CD4-positive, alpha-beta T cell treated with Interleukin-10 for 1 hour (primary cell): ENCODE measurements at regions not wholly inside any gene's neighbourhood (a gene's known extent, or its start where the extent isn't known, plus 50 kb on each side); places are given as distances from the start of the nearest gene placed in this dataset.
"Not testable (repeated sequence)": the region's sequence is repeated elsewhere in the genome, so short reads cannot be mapped to it uniquely, and the experiment has no call there.

Source experiments
- DNase-seq: peaks from one replicate; pipeline ENCODE4 v3.0.0-alpha.2; 2020

DNA sequence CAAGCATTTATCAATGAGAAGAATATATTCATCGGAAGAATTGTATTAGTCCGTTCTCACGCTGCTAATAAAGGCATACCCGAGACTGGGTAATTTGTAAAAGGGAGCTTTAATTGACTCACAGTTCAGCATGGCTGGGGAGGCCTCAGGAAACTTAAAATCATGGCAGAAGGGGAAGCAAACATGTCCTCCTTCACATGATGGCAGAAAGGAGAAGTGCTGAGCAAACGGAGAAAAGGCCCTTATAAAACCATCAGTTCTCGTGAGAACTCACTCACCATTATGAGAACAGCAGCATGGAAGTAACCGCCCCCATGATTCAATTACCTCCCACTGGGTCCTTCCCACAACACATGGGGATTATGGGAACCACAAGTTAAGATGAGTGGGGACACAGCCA, 1688.2 kb downstream of the SPATA31A7 start:
- DNase-seq, result not testable (repeated sequence)

GRCh38 chr9:62880453-62880852, 1690.6 kb downstream of the SPATA31A7 start:
- not testable (repeated sequence) for DNase-seq

- DNase-seq, result not testable (repeated sequence)
Observed at GRCh38 chr9:62880971-62881370, 1691.1 kb downstream of the SPATA31A7 start.

GRCh38 chr9:62881811-62882210, 1692.0 kb downstream of the SPATA31A7 start:
- DNase-seq, result not testable (repeated sequence)

- DNase-seq, result not testable (repeated sequence)
Observed at GRCh38 chr9:62882717-62883116, 1692.9 kb downstream of the SPATA31A7 start.

DNA sequence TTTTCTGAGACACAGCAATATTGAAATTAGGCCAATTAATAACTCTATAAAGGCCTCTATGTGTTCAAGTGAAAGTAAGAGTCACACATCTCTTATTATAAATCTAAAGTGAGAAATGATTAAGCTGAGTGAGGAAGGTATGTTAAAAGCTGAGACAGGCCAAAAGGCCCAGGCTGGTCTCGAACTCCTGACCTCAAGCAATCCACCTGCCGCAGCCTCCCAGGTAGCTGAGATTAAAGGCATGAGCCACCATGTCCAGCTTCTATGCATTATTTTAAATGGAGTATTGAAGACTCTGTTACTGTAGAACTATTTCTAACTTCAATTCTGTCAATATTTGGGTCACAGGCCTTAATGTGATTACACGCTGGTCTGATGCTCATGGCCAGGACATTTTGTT, 1706.9 kb downstream of the SPATA31A7 start:
- DNase-seq, result not testable (repeated sequence)

- peak; percentile 79 for DNase-seq
Observed at GRCh38 chr9:62897411-62898225, 1707.8 kb downstream of the SPATA31A7 start.

DNA sequence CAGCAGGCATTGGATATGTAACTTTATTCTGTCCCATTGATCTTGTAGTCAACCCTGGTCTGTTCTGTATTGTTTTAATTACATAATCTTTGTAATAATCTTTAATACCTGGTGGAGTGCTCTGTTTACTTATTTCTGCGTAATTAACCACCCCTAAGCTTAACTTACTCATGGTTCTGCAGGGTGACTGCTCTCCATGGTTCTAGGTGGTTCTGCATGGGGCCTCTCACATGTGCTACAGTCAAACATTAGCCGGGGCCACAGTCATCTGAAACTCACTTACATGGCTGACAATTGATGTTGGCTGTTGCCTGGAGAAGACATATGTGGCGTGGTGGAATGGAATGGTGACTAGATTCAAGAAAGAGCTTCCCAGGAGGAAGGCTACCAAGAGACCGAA, 1709.8 kb downstream of the SPATA31A7 start:
- DNase-seq, result not testable (repeated sequence)

DNA sequence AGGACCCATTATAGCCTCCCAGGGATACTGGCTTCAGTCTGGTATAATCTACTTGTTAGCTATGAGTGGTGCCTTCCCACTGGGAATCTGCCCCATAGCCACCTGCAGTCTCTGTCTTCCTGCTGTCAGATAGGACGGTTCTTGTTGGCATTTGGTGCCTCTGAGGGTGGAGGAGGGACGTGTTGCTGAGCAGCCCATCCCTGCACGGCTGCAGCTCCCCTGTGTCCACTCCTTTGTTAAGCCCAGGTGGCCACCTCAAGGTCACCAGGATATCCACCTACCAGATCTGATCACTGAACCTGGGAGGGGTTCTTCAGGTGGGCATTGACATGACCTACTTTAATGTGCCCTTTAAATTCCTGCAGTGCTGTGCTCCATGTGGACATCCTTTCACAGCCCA, 1714.2 kb downstream of the SPATA31A7 start:
- DNase-seq, result not testable (repeated sequence)

- DNase-seq, result not testable (repeated sequence)
Observed at GRCh38 chr9:62905722-62906121, 1715.9 kb downstream of the SPATA31A7 start.

DNA sequence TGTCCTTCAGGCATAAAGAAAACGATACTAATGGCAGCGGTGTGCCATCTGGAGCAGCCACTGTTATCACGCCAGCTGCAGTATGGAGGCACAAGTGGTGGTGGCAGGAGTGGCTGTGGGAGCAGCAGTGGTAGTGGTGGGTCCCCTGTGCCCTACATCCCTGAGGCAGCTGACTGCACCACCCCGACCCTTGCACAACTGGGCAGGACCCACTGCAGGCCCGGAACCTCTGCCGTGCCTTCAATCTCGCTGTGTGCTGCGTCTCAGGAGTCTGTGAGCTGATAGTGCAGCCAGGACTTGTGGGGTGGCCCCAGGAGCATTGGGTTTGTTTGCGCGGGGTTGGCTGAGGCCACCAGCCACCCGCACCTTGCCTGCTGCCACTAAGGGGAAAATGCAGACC, 1718.0 kb downstream of the SPATA31A7 start:
- not testable (repeated sequence) for DNase-seq

DNA sequence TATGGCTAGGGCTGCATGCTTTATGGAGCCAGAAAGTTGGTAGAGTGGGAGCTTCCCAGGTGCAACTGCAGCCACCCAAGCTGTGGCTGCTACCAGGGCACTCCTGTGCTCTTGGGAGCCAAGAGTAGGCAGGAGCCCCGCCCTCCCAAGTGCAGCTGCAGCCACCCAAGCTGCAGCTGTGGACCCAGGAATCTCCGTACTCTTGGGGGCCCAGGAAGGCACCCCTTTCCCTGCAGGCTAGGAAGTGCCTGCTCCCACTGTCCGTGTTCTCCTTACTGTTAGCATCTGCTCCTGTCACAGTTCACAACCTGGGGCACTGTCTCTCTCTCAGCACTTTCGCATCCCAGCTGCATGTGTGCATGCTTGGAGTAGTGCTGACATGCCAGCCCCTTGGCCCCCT, 1718.4 kb downstream of the SPATA31A7 start:
- not testable (repeated sequence) for DNase-seq

DNA sequence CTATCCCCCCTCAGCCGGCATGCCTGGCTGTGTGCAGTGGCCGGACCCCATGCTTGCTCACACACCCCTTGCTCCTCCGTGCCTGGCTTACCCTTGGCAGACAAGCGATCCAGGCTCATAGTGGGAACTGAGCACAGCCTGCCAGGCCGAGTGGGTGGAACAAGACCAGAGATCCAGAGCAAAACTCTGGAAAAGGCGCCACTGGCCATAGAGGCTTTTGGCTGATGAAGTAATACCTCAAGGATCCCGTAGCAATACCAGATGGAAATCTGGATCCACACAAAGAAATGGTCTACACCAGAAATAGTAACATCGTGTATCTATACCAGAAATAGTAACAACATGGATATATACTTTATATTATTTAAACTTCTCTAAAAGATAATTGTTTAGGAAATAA, 1719.6 kb downstream of the SPATA31A7 start:
- not testable (repeated sequence) for DNase-seq

- not testable (repeated sequence) for DNase-seq
Observed at GRCh38 chr9:62912278-62912677, 1722.4 kb downstream of the SPATA31A7 start.

DNA sequence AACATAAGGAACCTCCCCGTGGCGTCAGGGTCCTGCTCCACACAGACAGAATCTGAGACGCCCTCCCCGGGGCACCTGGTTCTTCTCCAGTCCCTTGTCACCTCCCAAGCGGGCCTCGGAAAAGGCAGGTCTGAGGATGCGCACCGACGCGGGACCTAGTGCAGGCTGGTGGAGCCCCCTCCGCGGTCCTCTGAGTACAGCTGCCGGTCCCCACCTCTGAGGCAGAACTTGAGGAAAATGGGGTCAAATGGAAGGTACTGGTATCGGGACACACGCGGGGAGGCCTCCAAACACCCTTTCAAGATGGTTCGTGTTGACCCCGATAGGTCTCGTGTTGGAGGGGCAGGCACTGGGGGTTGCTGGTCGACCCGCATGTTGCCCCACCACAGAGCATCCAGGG, 1725.3 kb downstream of the SPATA31A7 start:
- DNase-seq, result not testable (repeated sequence)

DNA sequence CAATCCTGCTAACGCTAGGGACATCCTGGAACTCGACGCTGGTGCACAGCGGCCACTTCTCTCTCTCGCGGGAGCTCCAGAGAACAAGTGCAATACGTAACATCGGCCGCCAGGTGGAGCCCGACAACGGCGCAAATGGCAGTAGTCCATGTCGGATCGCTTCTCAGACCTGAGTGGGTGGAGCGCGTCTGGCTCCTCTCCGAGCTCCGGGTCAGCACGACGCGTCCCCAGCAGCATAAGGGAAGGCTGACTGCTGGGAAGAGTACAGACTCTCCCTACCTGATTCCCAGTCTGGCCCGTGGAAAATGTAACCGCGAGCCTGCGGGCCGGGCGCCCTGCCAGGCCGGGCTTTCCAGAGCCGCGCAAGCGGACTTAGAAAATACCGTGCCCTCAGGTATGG, 1725.8 kb downstream of the SPATA31A7 start:
- DNase-seq, result not testable (repeated sequence)

DNA sequence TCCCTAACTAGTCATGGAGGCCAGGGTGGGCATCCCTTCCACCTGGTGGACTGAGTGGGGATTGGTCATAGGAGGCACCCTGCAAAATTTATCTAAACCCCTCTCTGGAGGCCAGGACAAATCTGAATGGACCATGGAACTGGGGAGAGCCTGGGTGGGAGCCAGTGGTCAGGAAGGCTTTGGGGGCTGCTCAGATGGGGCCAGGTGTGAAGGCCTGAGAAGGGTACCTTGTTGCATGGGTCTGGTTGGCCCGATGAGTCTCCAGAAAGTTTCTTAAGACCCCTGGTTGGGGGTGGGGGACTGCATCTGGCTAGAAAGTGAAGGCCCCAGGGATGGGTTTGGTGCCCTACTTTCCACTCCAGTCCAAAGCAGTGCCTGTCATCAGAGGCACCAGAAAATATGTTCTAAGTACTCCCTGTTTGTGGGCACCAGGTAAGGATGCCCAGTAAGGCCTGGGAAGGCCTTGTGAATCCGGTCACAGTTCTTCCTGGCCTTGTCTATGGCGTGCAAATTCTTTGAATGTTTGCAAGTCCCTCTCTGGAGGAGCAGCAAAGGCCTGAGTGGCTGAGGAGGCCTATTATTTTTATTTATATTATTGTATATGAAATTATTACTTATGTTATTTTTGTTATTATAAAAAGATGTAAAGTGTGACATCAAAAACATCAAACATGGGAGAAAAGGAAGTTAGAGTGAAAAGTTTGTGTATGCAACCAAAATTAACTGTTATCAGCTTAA, 1729.0 kb downstream of the SPATA31A7 start:
- DNase-seq, result not testable (repeated sequence)

GRCh38 chr9:62931484-62931883, 1741.6 kb downstream of the SPATA31A7 start:
- not testable (repeated sequence) for DNase-seq

GRCh38 chr9:62952840-62953239, 1763.0 kb downstream of the SPATA31A7 start:
- not testable (repeated sequence) for DNase-seq
